Glutamatergic neuron (in vitro differentiated cells): ENCODE measurements at regions not wholly inside any gene's neighbourhood (a gene's known extent, or its start where the extent isn't known, plus 50 kb on each side); places are given as distances from the start of the nearest gene placed in this dataset.

Source experiments
- DNase-seq: peaks from one replicate; pipeline ENCODE4 v3.0.0; 2022
- H3K27ac Mint-ChIP-seq: one replicate; pipeline ENCODE4 v1.8.0; 2020; ENCODE audit warnings: mild to moderate bottlenecking, mixed read lengths, inconsistent platforms; ENCODE audit not compliant: unreplicated experiment
- H3K27me3 Mint-ChIP-seq: one replicate; pipeline ENCODE4 v1.8.0; 2020; ENCODE audit warnings: mild to moderate bottlenecking, moderate library complexity, mixed read lengths, inconsistent platforms; ENCODE audit not compliant: unreplicated experiment
- H3K36me3 Mint-ChIP-seq: one replicate; pipeline ENCODE4 v1.8.0; 2020; ENCODE audit warnings: mild to moderate bottlenecking, mixed read lengths, inconsistent platforms; ENCODE audit not compliant: unreplicated experiment
- H3K4me1 Mint-ChIP-seq: one replicate; pipeline ENCODE4 v1.8.0; 2020; ENCODE audit warnings: mild to moderate bottlenecking, low read depth, mixed read lengths, inconsistent platforms; ENCODE audit not compliant: unreplicated experiment
- H3K4me3 Mint-ChIP-seq: one replicate; pipeline ENCODE4 v1.8.0; 2020; ENCODE audit warnings: mild to moderate bottlenecking, mixed read lengths, inconsistent platforms; ENCODE audit not compliant: unreplicated experiment
- H3K9me3 Mint-ChIP-seq: one replicate; pipeline ENCODE4 v1.8.0; 2020; ENCODE audit warnings: mild to moderate bottlenecking, moderate library complexity, mixed read lengths, inconsistent platforms; ENCODE audit not compliant: unreplicated experiment
- CTCF ChIP-seq: fragments of 200-600 bp; sonication (generic); IDR thresholded peaks from one replicate; pipeline ENCODE4 v1.5.0; 2021; ENCODE audit not compliant: partially characterized antibody, unreplicated experiment

GRCh38 chr5:39815711-39816110 lies 390.9 kb upstream of the DAB2 start:
- Mint-ChIP-seq H3K27ac (no peak overlapping the region), H3K4me1 (no peaks in the 10 kb centered on the region), H3K27me3 (no peaks in the 10 kb centered on the region), H3K4me3 (no peak overlapping the region), H3K36me3 (no peaks in the 10 kb centered on the region), H3K9me3 (no peaks in the 10 kb centered on the region)
- no peak for DNase-seq
- TF ChIP-seq CTCF: no peak

GRCh38 chr5:39811381-39811780 lies 386.6 kb upstream of the DAB2 start:
- H3K27ac Mint-ChIP-seq: no peak overlapping the region
- H3K4me3 Mint-ChIP-seq: no peak overlapping the region
- H3K36me3 Mint-ChIP-seq: no peaks in the 10 kb centered on the region
- no peak for TF ChIP-seq CTCF
- no peak for DNase-seq
- H3K9me3 Mint-ChIP-seq: no peaks in the 10 kb centered on the region
- H3K4me1 Mint-ChIP-seq: no peaks in the 10 kb centered on the region
- H3K27me3 Mint-ChIP-seq: no peaks in the 10 kb centered on the region

- no peaks in the 10 kb centered on the region for H3K36me3 Mint-ChIP-seq
- no peak overlapping the region for H3K4me3 Mint-ChIP-seq
- H3K27me3 Mint-ChIP-seq: no peaks in the 10 kb centered on the region
- no peak for TF ChIP-seq CTCF
- no peaks in the 10 kb centered on the region for H3K4me1 Mint-ChIP-seq
- no peak overlapping the region for H3K27ac Mint-ChIP-seq
- no peaks in the 10 kb centered on the region for H3K9me3 Mint-ChIP-seq
- DNase-seq: no peak
These were observed 383.9 kb upstream of the DAB2 start for GRCh38 chr5:39808656-39809055.

- no peak for DNase-seq
- no peak overlapping the region for H3K4me3 Mint-ChIP-seq
- H3K27me3 Mint-ChIP-seq: no peaks in the 10 kb centered on the region
- H3K4me1 Mint-ChIP-seq: no peaks in the 10 kb centered on the region
- H3K9me3 Mint-ChIP-seq: no peaks in the 10 kb centered on the region
- no peak overlapping the region for H3K27ac Mint-ChIP-seq
- TF ChIP-seq CTCF: no peak
- no peaks in the 10 kb centered on the region for H3K36me3 Mint-ChIP-seq
These were observed 376.5 kb upstream of the DAB2 start for GRCh38 chr5:39801306-39801705.

- TF ChIP-seq CTCF: no peak
- no peak overlapping the region for H3K27ac Mint-ChIP-seq
These were observed 375.3 kb upstream of the DAB2 start for GRCh38 chr5:39800042-39800601.

More at GRCh38 chr5:39800042-39800601, 375.3 kb upstream of the DAB2 start:
- Mint-ChIP-seq H3K4me1 (no peaks in the 10 kb centered on the region), H3K36me3 (no peaks in the 10 kb centered on the region), H3K27me3 (no peaks in the 10 kb centered on the region), H3K4me3 (no peak overlapping the region), H3K9me3 (no peaks in the 10 kb centered on the region)
- DNase-seq: no peak
